Gastroesophageal sphincter (tissue), 4 donors: ENCODE measurements at regions not wholly inside any gene's neighbourhood (a gene's known extent, or its start where the extent isn't known, plus 50 kb on each side); places are given as distances from the start of the nearest gene placed in this dataset.
"Not testable (repeated sequence)": the region's sequence is repeated elsewhere in the genome, so short reads cannot be mapped to it uniquely, and the experiment has no call there.

Experiments used
- ATAC-seq: fragments of 150-250 bp; one replicate; pipeline ENCODE4 v1.9.1; 2016; ENCODE audit warnings: mild to moderate bottlenecking, moderate library complexity
- H3K27ac ChIP-seq, 4 donors: fragments of 200-600 bp; sonication (generic) in 3 of 4; 1 replicate in 3 of 4; 2 replicates in 1 of 4; pipeline ENCODE4 v1.5.1; 2016 to 2019
- H3K27me3 ChIP-seq: fragments of 200-600 bp; sonication (generic); one replicate; pipeline ENCODE4 v1.5.1; 2019
- H3K36me3 ChIP-seq, 2 donors: fragments of 200-600 bp; sonication (generic); one replicate each; pipeline ENCODE4 v1.5.1; 2019; ENCODE audit warnings: control low read depth in 1 of 2
- H3K4me1 ChIP-seq, 3 donors: fragments of 200-600 bp; sonication (generic); 1 replicate in 2 of 3; 2 replicates in 1 of 3; pipeline ENCODE4 v1.5.1; 2016 to 2019; ENCODE audit warnings: control low read depth in 2 of 3
- H3K4me3 ChIP-seq, 2 donors: fragments of 200-600 bp; sonication (generic); one replicate each; pipeline ENCODE4 v1.5.1; 2019; ENCODE audit warnings: mild to moderate bottlenecking in 1 of 2, moderate library complexity in 1 of 2
- H3K9me3 ChIP-seq, 3 donors: fragments of 200-600 bp; sonication (generic); one replicate each; pipeline ENCODE4 v1.5.1; 2017 to 2019; ENCODE audit warnings: control low read depth in 2 of 3
- EP300 ChIP-seq: sonication (generic); formaldehyde crosslinking; IDR thresholded peaks from one replicate; pipeline ENCODE4 v1.6.1; 2017; ENCODE audit warnings: antibody characterized with exemption, mild to moderate bottlenecking
- POLR2A ChIP-seq, 2 donors: fragments of 450-650 bp; IDR thresholded peaks; one replicate each; pipeline ENCODE4 v1.6.1; 2017; ENCODE audit warnings: antibody characterized with exemption in 2 of 2, mild to moderate bottlenecking in 2 of 2, moderate library complexity in 1 of 2
- POLR2AphosphoS5 ChIP-seq: sonication (generic); formaldehyde crosslinking; IDR thresholded peaks from one replicate; pipeline ENCODE4 v1.6.1; 2017; ENCODE audit warnings: antibody characterized with exemption
- whole genome bisulfite sequencing, 2 donors: methylation state at CpG; one replicate each; pipeline ENCODE4 v1.1.5; 2018; ENCODE audit warnings: low coverage in 1 of 2; 5-methylcytosine and 5-hydroxymethylcytosine counted together
- TF ChIP-seq, protein P1 (sequence below), 4 experiments: fragments of 200-600 bp in 2 of 4; fragments of 450-650 bp in 2 of 4; sonication (generic) in 1 of 4; IDR thresholded peaks; one replicate each; pipeline ENCODE4 v1.5.1; 2017 to 2019; ENCODE audit warnings: antibody characterized with exemption in 4 of 4, mild to moderate bottlenecking in 2 of 4, moderate library complexity in 2 of 4

DNA sequence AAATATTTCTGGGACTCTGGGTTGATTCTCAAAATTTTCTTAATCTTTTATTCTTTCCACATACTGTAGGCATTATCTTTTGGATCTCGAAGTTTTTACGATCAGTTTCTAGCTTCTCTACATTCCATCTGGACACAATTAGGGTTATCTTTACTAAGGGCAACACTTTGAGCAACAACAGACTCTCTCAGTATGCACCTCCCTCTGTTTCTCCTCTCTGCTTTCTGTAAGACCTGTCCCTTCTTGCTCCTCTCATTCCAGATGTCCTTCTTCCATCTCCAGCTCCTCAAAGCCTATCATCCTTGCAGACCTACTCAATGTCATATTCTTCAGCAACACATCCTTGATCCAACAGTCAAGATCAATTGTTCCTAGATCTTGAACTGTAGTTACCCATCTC is 457.0 kb downstream of the SLC6A15 start:
- 81% methylated on average over 2 of the region's 2 CpGs for WGBS, 2 donors

GRCh38 chr12:84446478-84446877 is 466.1 kb downstream of the SLC6A15 start:
- WGBS, 2 donors: 85 to 96% methylated on average over 3 of the region's 3 CpGs
- H3K27me3 ChIP-seq, ATAC-seq, H3K27ac ChIP-seq, H3K36me3 ChIP-seq, H3K4me1 ChIP-seq, H3K4me3 ChIP-seq, H3K9me3 ChIP-seq: not testable (repeated sequence)

More for the DNA sequence above, 457.0 kb downstream of the SLC6A15 start:
- H3K4me3 ChIP-seq: no peak overlapping the region
- TF ChIP-seq EP300: no peak
- TF ChIP-seq, protein P1, sequence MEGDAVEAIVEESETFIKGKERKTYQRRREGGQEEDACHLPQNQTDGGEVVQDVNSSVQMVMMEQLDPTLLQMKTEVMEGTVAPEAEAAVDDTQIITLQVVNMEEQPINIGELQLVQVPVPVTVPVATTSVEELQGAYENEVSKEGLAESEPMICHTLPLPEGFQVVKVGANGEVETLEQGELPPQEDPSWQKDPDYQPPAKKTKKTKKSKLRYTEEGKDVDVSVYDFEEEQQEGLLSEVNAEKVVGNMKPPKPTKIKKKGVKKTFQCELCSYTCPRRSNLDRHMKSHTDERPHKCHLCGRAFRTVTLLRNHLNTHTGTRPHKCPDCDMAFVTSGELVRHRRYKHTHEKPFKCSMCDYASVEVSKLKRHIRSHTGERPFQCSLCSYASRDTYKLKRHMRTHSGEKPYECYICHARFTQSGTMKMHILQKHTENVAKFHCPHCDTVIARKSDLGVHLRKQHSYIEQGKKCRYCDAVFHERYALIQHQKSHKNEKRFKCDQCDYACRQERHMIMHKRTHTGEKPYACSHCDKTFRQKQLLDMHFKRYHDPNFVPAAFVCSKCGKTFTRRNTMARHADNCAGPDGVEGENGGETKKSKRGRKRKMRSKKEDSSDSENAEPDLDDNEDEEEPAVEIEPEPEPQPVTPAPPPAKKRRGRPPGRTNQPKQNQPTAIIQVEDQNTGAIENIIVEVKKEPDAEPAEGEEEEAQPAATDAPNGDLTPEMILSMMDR (IDR thresholded peaks at IDR 0.05): no peak
- no peak for TF ChIP-seq POLR2AphosphoS5
- no peak for TF ChIP-seq POLR2A (IDR thresholded peaks at IDR 0.05)
- ATAC-seq: no peak
- no peaks in the 10 kb centered on the region for H3K27me3 ChIP-seq
- no peaks in the 10 kb centered on the region for H3K4me1 ChIP-seq
- no peaks in the 10 kb centered on the region for H3K9me3 ChIP-seq
- no peaks in the 10 kb centered on the region for H3K36me3 ChIP-seq
- H3K27ac ChIP-seq: no peak overlapping the region

GRCh38 chr12:84436134-84436533 is 476.5 kb downstream of the SLC6A15 start:
- Histone ChIP-seq H3K4me1 (no peaks in the 10 kb centered on the region), H3K27ac (no peak overlapping the region), H3K27me3 (no peaks in the 10 kb centered on the region), H3K9me3 (no peaks in the 10 kb centered on the region), H3K36me3 (no peaks in the 10 kb centered on the region), H3K4me3 (no peak overlapping the region)
- ATAC-seq: no peak
- WGBS, 2 donors: no CpG with 5 or more reads among the region's 1 CpG
- TF ChIP-seq, protein P1 (IDR thresholded peaks at IDR 0.05): no peak
- TF ChIP-seq POLR2AphosphoS5 (no peak), EP300 (no peak), POLR2A (IDR thresholded peaks at IDR 0.05) (no peak)

DNA sequence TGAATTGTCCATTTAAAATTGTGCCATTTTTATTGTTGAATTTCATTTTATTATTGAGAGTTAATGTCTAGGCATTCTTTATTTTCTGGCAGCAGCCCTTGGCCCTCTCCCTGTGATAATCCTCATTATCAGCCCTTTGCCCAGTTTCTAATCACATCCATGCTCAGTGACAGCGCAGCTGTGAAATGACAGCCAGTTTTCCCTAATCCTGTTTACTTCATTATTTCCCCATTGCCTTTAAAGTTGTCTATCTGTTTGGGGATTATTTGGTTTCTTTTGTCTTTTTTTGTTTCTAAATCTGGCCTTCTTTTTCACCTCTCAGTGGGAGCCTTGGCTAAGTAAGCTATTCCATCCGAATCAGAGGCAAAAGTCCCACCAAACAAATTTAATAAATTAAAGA is 476.9 kb downstream of the SLC6A15 start:
- H3K4me3 ChIP-seq: no peak overlapping the region
- 69 to 74% methylated on average over 2 of the region's 2 CpGs for WGBS, 2 donors

GRCh38 chr12:84422340-84422739 is 490.3 kb downstream of the SLC6A15 start:
- 60 to 76% methylated on average over 1 to 2 of the region's 2 CpGs for WGBS, 2 donors
- no peak for ATAC-seq

More for the DNA sequence above, 476.9 kb downstream of the SLC6A15 start:
- Histone ChIP-seq H3K36me3 (no peaks in the 10 kb centered on the region), H3K27ac (no peak overlapping the region), H3K4me1 (no peaks in the 10 kb centered on the region), H3K9me3 (no peaks in the 10 kb centered on the region), H3K27me3 (no peaks in the 10 kb centered on the region)
- ATAC-seq: no peak
- TF ChIP-seq EP300: no peak
- TF ChIP-seq POLR2AphosphoS5: no peak
- TF ChIP-seq, protein P1 (IDR thresholded peaks at IDR 0.05): no peak
- TF ChIP-seq POLR2A (IDR thresholded peaks at IDR 0.05): no peak

More at GRCh38 chr12:84422340-84422739, 490.3 kb downstream of the SLC6A15 start:
- Histone ChIP-seq H3K27ac (no peak overlapping the region), H3K4me1 (no peaks in the 10 kb centered on the region), H3K27me3 (no peaks in the 10 kb centered on the region), H3K36me3 (no peaks in the 10 kb centered on the region), H3K9me3 (no peaks in the 10 kb centered on the region), H3K4me3 (no peak overlapping the region)
- TF ChIP-seq POLR2AphosphoS5 (no peak), EP300 (no peak), POLR2A (IDR thresholded peaks at IDR 0.05) (no peak)
- TF ChIP-seq, protein P1 (IDR thresholded peaks at IDR 0.05): no peak
